IPS-18c (cell line): ENCODE measurements at regions not wholly inside any gene's neighbourhood (a gene's known extent, or its start where the extent isn't known, plus 50 kb on each side); places are given as distances from the start of the nearest gene placed in this dataset.
"Not testable (repeated sequence)": the region's sequence is repeated elsewhere in the genome, so short reads cannot be mapped to it uniquely, and the experiment has no call there.

ENCODE experiments used
- H3K4me3 ChIP-seq: 2 replicates; pipeline ENCODE4 v1.7.0; 2013; ENCODE audit warnings: low read depth, mild to moderate bottlenecking, low read length, moderate library complexity; ENCODE audit not compliant: insufficient read depth
- H3K9me3 ChIP-seq: one replicate; pipeline ENCODE4 v1.6.1; 2013; ENCODE audit warnings: mild to moderate bottlenecking, low read length, moderate library complexity; ENCODE audit not compliant: control insufficient read depth, insufficient read depth

GRCh38 chr9:115687356-115687755, 466.2 kb upstream of the PAPPA start:
- Histone ChIP-seq H3K9me3 (no peaks in the 10 kb centered on the region), H3K4me3 (no peak overlapping the region)

- Histone ChIP-seq H3K9me3 (no peaks in the 10 kb centered on the region), H3K4me3 (no peak overlapping the region)
These were observed 464.3 kb upstream of the PAPPA start for GRCh38 chr9:115689331-115689730.

GRCh38 chr9:115690786-115691496, 462.6 kb upstream of the PAPPA start:
- no peak overlapping the region for H3K4me3 ChIP-seq

GRCh38 chr9:115691693-115692092, 461.9 kb upstream of the PAPPA start:
- Histone ChIP-seq H3K4me3 (no peak overlapping the region), H3K9me3 (no peaks in the 10 kb centered on the region)

More at GRCh38 chr9:115690786-115691496, 462.6 kb upstream of the PAPPA start:
- no peaks in the 10 kb centered on the region for H3K9me3 ChIP-seq

GRCh38 chr9:115692868-115693267, 460.7 kb upstream of the PAPPA start:
- H3K9me3 ChIP-seq, H3K4me3 ChIP-seq: not testable (repeated sequence)

- H3K4me3 ChIP-seq, result no peak overlapping the region
- no peaks in the 10 kb centered on the region for H3K9me3 ChIP-seq
These were observed 459.6 kb upstream of the PAPPA start for GRCh38 chr9:115694014-115694413.

- H3K4me3 ChIP-seq, result no peak overlapping the region
- H3K9me3 ChIP-seq, result no peaks in the 10 kb centered on the region
These were observed 458.6 kb upstream of the PAPPA start for GRCh38 chr9:115694991-115695390.

GRCh38 chr9:115712981-115713380, 440.6 kb upstream of the PAPPA start:
- Histone ChIP-seq H3K4me3 (no peak overlapping the region), H3K9me3 (no peaks in the 10 kb centered on the region)

- Histone ChIP-seq H3K9me3 (no peaks in the 10 kb centered on the region), H3K4me3 (no peak overlapping the region)
These were observed 437.9 kb upstream of the PAPPA start for GRCh38 chr9:115715666-115716065.

GRCh38 chr9:115717298-115717697, 436.3 kb upstream of the PAPPA start:
- Histone ChIP-seq H3K9me3 (no peaks in the 10 kb centered on the region), H3K4me3 (no peak overlapping the region)

GRCh38 chr9:115717711-115718173, 435.8 kb upstream of the PAPPA start:
- Histone ChIP-seq H3K4me3 (no peak overlapping the region), H3K9me3 (no peaks in the 10 kb centered on the region)

GRCh38 chr9:115730396-115730795, 423.2 kb upstream of the PAPPA start:
- H3K9me3 ChIP-seq, result no peaks in the 10 kb centered on the region

GRCh38 chr9:115730845-115731244, 422.7 kb upstream of the PAPPA start:
- no peaks in the 10 kb centered on the region for H3K9me3 ChIP-seq
- no peak overlapping the region for H3K4me3 ChIP-seq

More at GRCh38 chr9:115730396-115730795, 423.2 kb upstream of the PAPPA start:
- no peak overlapping the region for H3K4me3 ChIP-seq

- H3K9me3 ChIP-seq, result no peaks in the 10 kb centered on the region
- no peak overlapping the region for H3K4me3 ChIP-seq
These were observed 420.1 kb upstream of the PAPPA start for GRCh38 chr9:115733318-115734110.

- peaks cover 2% of the 10 kb centered on the region for H3K9me3 ChIP-seq
- no peak overlapping the region for H3K4me3 ChIP-seq
These were observed 414.3 kb upstream of the PAPPA start for GRCh38 chr9:115739096-115739875.

GRCh38 chr9:115740986-115741385, 412.6 kb upstream of the PAPPA start:
- H3K9me3 ChIP-seq, result peaks cover 2% of the 10 kb centered on the region
- no peak overlapping the region for H3K4me3 ChIP-seq

- H3K4me3 ChIP-seq, result no peak overlapping the region
- peaks cover 2% of the 10 kb centered on the region for H3K9me3 ChIP-seq
These were observed 409.6 kb upstream of the PAPPA start for GRCh38 chr9:115743709-115744605.
